Neural progenitor cell (in vitro differentiated cells): ENCODE measurements at regions not wholly inside any gene's neighbourhood (a gene's known extent, or its start where the extent isn't known, plus 50 kb on each side); places are given as distances from the start of the nearest gene placed in this dataset.

ENCODE experiments used
- DNase-seq: peaks from one replicate; pipeline ENCODE4 v3.0.0-alpha.2; 2016; ENCODE audit warnings: low spot score
- H2AFZ ChIP-seq: fragments of 200-600 bp; sonication (generic); replicated peaks from 2 replicates; pipeline ENCODE4 v1.6.1; 2016; ENCODE audit warnings: antibody characterized with exemption
- H3F3A ChIP-seq: fragments of 200-600 bp; sonication (generic); 2 replicates; pipeline ENCODE4 v1.6.1; 2016; ENCODE audit warnings: antibody characterized with exemption, low read depth
- H3K27ac ChIP-seq: fragments of 200-600 bp; sonication (generic); 2 replicates; pipeline ENCODE4 v1.5.1; 2016; ENCODE audit warnings: mild to moderate bottlenecking
- H3K27me3 ChIP-seq: fragments of 200-600 bp; sonication (generic); 2 replicates; pipeline ENCODE4 v1.6.1; 2016; ENCODE audit warnings: mild to moderate bottlenecking, moderate library complexity
- H3K36me3 ChIP-seq: fragments of 200-600 bp; sonication (generic); 2 replicates; pipeline ENCODE4 v1.5.1; 2016
- H3K4me1 ChIP-seq: fragments of 200-600 bp; sonication (generic); 2 replicates; pipeline ENCODE4 v1.6.1; 2016; ENCODE audit warnings: mixed run types
- H3K4me2 ChIP-seq: fragments of 200-600 bp; sonication (generic); 2 replicates; pipeline ENCODE4 v1.6.1; 2016
- H3K4me3 ChIP-seq: fragments of 200-600 bp; sonication (generic); 2 replicates; pipeline ENCODE4 v1.5.1; 2016
- H3K79me2 ChIP-seq: fragments of 200-600 bp; sonication (generic); 2 replicates; pipeline ENCODE4 v1.6.1; 2016; ENCODE audit warnings: low read depth
- H3K9ac ChIP-seq: fragments of 200-600 bp; sonication (generic); 2 replicates; pipeline ENCODE4 v1.6.1; 2016
- H3K9me3 ChIP-seq: fragments of 200-600 bp; sonication (generic); 2 replicates; pipeline ENCODE4 v1.5.1; 2016; ENCODE audit warnings: low read depth
- H4K20me1 ChIP-seq: fragments of 200-600 bp; sonication (generic); 2 replicates; pipeline ENCODE4 v1.6.1; 2016; ENCODE audit warnings: low read depth
- H3K27ac Mint-ChIP-seq: 3 replicates; pipeline ENCODE4 v1.8.0; 2021; ENCODE audit warnings: mixed read lengths
- H3K27me3 Mint-ChIP-seq: 2 replicates; pipeline ENCODE4 v1.8.0; 2022; ENCODE audit warnings: low read depth, mild to moderate bottlenecking, inconsistent platforms, moderate library complexity, mixed read lengths; ENCODE audit not compliant: insufficient read depth
- H3K36me3 Mint-ChIP-seq: 3 replicates; pipeline ENCODE4 v1.8.0; 2021; ENCODE audit warnings: mixed read lengths
- H3K4me1 Mint-ChIP-seq: 3 replicates; pipeline ENCODE4 v1.8.0; 2021; ENCODE audit warnings: mixed read lengths
- H3K4me3 Mint-ChIP-seq: 3 replicates; pipeline ENCODE4 v1.8.0; 2021; ENCODE audit warnings: mild to moderate bottlenecking, moderate library complexity, mixed read lengths
- H3K9me3 Mint-ChIP-seq: 3 replicates; pipeline ENCODE4 v1.8.0; 2020; ENCODE audit warnings: mixed read lengths
- CTCF ChIP-seq: fragments of 200-600 bp; sonication (generic); IDR thresholded peaks from 2 replicates; pipeline ENCODE4 v1.5.1; 2017; ENCODE audit warnings: antibody characterized with exemption, mild to moderate bottlenecking
- EZH2 ChIP-seq: fragments of 200-600 bp; sonication (generic); IDR thresholded peaks from 2 replicates; pipeline ENCODE4 v1.6.1; 2017; ENCODE audit warnings: antibody characterized with exemption, mild to moderate bottlenecking, moderate library complexity
- EZH2phosphoT487 ChIP-seq: fragments of 200-600 bp; sonication (generic); IDR thresholded peaks from 2 replicates; pipeline ENCODE4 v1.6.1; 2017; ENCODE audit warnings: antibody characterized with exemption

- H3K27me3 ChIP-seq: no peaks in the 10 kb centered on the region
- Mint-ChIP-seq H3K9me3 (peaks cover 13% of the 10 kb centered on the region), H3K27me3 (peaks cover 2% of the 10 kb centered on the region), H3K4me1 (peaks cover 2% of the 10 kb centered on the region), H3K36me3 (peaks cover 27% of the 10 kb centered on the region), H3K4me3 (no peak overlapping the region), H3K27ac (no peak overlapping the region)
- DNase-seq: no peak
- no peaks in the 10 kb centered on the region for H3K9me3 ChIP-seq
- no peaks in the 10 kb centered on the region for H3K4me1 ChIP-seq
- no peaks in the 10 kb centered on the region for H3K79me2 ChIP-seq
- no peaks in the 10 kb centered on the region for H4K20me1 ChIP-seq
- H3F3A ChIP-seq: no peaks in the 10 kb centered on the region
- no peak overlapping the region for H3K9ac ChIP-seq
- no peak overlapping the region for H2AFZ ChIP-seq
- TF ChIP-seq CTCF (no peak), EZH2phosphoT487 (no peak), EZH2 (no peak)
- H3K4me3 ChIP-seq: no peak overlapping the region
- no peak overlapping the region for H3K4me2 ChIP-seq
- peaks cover 1% of the 10 kb centered on the region for H3K36me3 ChIP-seq
- no peak overlapping the region for H3K27ac ChIP-seq
Measured at GRCh38 chr4:122297694-122298093, 81.1 kb upstream of the ADAD1 start.

GRCh38 chr4:122300776-122301175 lies 78.0 kb upstream of the ADAD1 start:
- DNase-seq: no peak
- peaks cover 4% of the 10 kb centered on the region for H3K9me3 Mint-ChIP-seq

GRCh38 chr4:122305853-122306252 lies 73.0 kb upstream of the ADAD1 start:
- Histone ChIP-seq H3F3A (no peaks in the 10 kb centered on the region), H2AFZ (no peak overlapping the region), H3K79me2 (no peaks in the 10 kb centered on the region), H3K36me3 (no peaks in the 10 kb centered on the region), H4K20me1 (no peaks in the 10 kb centered on the region), H3K4me1 (peaks cover 13% of the 10 kb centered on the region), H3K9me3 (no peaks in the 10 kb centered on the region), H3K27ac (no peak overlapping the region), H3K4me3 (no peak overlapping the region), H3K9ac (no peak overlapping the region), H3K27me3 (no peaks in the 10 kb centered on the region), H3K4me2 (no peak overlapping the region)
- no peak for TF ChIP-seq EZH2
- no peak for TF ChIP-seq CTCF
- no peak for TF ChIP-seq EZH2phosphoT487
- Mint-ChIP-seq H3K9me3 (no peaks in the 10 kb centered on the region), H3K27ac (no peak overlapping the region), H3K4me3 (no peak overlapping the region), H3K27me3 (no peaks in the 10 kb centered on the region), H3K4me1 (peaks cover 5% of the 10 kb centered on the region), H3K36me3 (peaks cover 14% of the 10 kb centered on the region)
- peak; percentile 45 for DNase-seq

More at GRCh38 chr4:122300776-122301175, 78.0 kb upstream of the ADAD1 start:
- Mint-ChIP-seq H3K4me1 (peaks cover under 1% of the 10 kb centered on the region), H3K27me3 (no peaks in the 10 kb centered on the region), H3K36me3 (peaks cover 18% of the 10 kb centered on the region), H3K27ac (no peak overlapping the region), H3K4me3 (no peak overlapping the region)
- Histone ChIP-seq H4K20me1 (no peaks in the 10 kb centered on the region), H3F3A (no peaks in the 10 kb centered on the region), H3K27me3 (no peaks in the 10 kb centered on the region), H3K9ac (no peak overlapping the region), H3K36me3 (no peaks in the 10 kb centered on the region), H3K9me3 (no peaks in the 10 kb centered on the region), H2AFZ (no peak overlapping the region), H3K4me3 (no peak overlapping the region), H3K4me2 (no peak overlapping the region), H3K4me1 (peaks cover 6% of the 10 kb centered on the region), H3K79me2 (no peaks in the 10 kb centered on the region), H3K27ac (no peak overlapping the region)
- TF ChIP-seq EZH2 (no peak), EZH2phosphoT487 (no peak), CTCF (peak; percentile 23)
